Activated naive CD4-positive, alpha-beta T cell (primary cell): ENCODE measurements at regions not wholly inside any gene's neighbourhood (a gene's known extent, or its start where the extent isn't known, plus 50 kb on each side); places are given as distances from the start of the nearest gene placed in this dataset.

Experiments
- DNase-seq, 4 experiments: peaks; one replicate each; lab custom pipeline; 2025; lab: John Stamatoyannopoulos, UW

DNA sequence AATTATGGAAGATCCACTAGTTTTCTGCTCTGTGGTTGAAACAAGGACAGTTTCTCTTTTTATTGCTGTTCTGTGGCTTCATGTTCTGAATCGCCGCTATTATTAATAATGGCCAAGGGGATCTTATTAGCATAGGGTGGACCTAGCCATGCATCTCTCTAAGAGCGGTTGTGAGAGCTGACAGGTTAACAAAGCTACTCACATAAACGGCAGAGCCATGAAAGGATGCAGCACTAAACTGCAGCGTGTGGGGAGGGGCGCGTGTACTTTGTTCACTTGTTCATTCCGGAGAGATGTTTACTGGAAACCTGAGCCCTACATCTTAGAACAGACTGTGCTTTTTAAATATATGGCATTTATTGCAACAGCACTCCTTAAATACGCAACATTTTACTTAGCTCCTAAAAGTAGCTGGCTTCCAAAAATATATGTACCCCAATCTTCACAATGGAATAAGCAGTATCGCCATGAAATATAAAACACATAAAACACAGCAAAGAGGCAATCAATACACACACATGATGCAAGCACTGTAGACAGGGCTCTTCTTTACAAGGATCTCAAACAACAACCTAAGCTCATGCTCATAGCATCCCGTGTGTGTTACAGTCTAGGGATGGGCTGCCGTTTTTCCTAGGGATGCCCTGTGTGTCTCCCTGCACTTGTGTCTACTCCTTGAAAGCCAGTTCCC, 424.6 kb downstream of the MED10 start:
- no peak for DNase-seq

DNA sequence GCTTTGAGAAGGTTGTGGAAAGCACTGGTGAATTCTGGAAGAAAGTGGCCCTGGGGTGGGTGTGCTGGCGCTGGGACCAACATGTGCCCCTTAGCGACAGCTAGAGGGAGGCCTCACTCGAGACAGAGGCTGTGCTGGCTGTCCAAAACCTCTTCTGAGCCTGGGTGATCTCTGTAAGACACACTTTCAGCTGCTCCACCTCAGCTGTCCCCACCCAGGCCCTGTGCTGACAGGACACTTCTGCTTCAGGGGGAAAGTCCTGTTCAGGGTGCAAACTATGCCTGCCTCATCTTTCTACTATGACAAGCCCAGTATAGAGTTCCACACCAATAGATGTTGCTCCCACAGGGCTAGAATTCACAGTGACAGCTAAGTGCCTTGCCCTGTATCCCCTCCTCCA, 426.4 kb downstream of the MED10 start:
- no peak for DNase-seq

GRCh38 chr5:5950658-5951057, 427.7 kb downstream of the MED10 start:
- no peak for DNase-seq

DNA sequence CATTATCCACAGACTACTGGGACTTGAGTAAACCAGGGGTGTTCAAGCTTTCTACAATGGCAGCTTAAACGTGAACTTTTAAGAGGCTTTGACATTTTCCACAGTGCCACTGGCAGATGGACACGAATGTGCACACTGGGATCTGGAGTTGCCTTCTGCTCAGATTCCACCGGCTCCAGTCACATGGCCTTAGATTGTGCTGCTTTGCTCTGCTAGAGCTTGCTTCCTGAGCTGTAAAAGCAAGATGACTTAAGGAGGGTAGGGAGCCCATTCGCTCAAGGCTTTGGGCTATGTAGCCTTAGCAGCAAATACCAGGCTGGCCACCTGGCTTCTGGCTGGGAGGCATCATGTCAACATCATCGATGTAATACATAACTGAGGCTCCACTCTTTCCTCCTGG, 436.9 kb downstream of the MED10 start:
- DNase-seq: no peak

DNA sequence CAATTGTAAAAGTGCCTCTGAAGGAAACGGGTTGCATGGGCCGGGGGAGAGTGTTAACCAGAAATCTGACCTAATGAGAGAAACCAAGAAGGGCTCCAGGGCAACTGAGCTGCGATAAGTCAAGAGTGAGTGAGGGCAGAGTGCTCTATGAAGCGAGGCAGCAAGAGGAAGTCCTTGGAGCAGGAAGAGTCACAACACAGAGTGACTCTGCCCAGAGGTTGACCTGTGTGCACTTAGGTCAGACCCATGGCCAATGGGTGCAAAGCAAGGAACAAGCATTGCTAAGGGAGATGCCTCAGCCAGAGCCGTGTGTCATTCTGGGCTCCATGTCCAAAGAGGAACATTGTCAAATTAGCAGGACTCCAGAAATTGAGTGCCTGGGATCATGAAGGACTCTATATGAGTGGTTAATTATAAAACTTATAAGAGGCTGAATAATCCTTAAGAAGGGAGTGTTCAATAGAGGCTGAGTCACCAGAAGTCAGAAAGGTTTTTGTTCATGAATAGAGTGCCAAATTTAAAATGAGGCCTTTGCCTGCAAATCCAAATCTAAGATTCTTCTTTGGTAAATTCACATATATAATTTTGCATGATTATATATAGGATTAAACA, 438.5 kb downstream of the MED10 start:
- DNase-seq: no peak

DNA sequence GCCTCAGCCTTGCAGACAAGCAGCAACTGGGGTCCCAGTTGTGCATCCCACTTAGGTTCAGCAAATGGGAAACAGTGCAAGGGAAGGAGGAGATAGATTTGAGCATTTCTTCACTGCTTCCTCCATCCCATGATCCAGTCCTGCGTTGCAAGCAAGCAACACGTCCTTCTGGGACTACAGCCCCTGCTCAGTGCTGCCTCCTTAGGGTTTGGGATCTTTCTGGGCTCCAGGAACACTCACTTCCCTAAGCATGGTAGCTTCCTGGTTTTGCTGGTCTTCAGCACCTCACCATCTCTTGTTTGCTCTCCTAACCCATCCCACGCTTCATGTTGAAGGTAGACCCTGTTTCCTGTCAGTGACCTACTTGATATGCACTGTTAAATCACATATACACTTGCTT, 444.7 kb downstream of the MED10 start:
- no peak for DNase-seq

- no peak for DNase-seq
Measured at GRCh38 chr5:5932824-5933223, 445.5 kb downstream of the MED10 start.

GRCh38 chr5:5930561-5930960, 447.8 kb downstream of the MED10 start:
- no peak for DNase-seq

- no peak for DNase-seq
Measured at GRCh38 chr5:5929291-5930020, 448.9 kb downstream of the MED10 start.

GRCh38 chr5:5925191-5925590, 453.2 kb downstream of the MED10 start:
- no peak for DNase-seq

GRCh38 chr5:5919411-5919810, 458.9 kb downstream of the MED10 start:
- DNase-seq: no peak

DNA sequence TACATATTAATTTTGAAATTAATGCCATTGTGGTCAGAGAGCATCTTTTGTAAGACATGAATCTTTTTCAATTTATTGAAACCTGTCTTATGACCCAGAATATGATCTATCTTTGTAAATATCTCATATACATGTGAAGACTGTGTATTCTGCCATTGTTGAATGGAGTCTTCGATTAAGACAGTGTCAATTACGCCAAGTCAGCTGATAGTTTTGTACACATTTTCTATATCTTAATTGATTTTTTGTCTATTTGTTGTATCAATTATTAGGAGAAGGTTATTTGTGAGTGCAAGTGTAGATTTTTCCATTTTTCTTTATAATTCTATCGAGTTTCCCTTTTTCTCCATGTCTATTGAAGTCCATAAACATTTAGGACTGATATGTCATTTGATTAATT, 471.6 kb downstream of the MED10 start:
- DNase-seq: no peak

- no peak for DNase-seq
Measured at GRCh38 chr5:5905186-5905585, 473.2 kb downstream of the MED10 start.

GRCh38 chr5:5904113-5904512, 474.2 kb downstream of the MED10 start:
- DNase-seq: no peak

GRCh38 chr5:5902678-5903646, 475.4 kb downstream of the MED10 start:
- no peak for DNase-seq

DNA sequence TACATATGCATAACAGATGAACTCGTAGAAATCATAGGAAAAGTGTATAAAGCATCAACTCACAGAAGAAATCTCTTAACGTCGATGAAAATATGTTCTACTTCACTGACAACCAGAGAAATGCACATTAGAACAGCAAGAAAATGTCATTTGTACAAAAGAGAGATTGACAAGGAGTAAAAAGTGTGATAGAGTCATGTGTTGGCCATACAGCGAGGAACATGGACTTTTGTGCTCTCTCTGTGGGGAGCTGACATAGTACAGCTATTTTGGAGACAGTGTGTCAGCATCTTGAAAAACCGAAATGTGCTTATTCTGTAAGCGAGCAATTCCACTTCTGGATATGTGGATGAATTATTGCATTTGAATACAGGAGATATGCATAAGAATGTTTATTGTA, 477.9 kb downstream of the ICE1 start:
- DNase-seq: no peak

- DNase-seq: no peak
Measured at GRCh38 chr5:5899716-5900115, 477.2 kb downstream of the ICE1 start.

GRCh38 chr5:5888284-5888683, 465.8 kb downstream of the ICE1 start:
- DNase-seq: no peak

GRCh38 chr5:5887833-5888232, 465.4 kb downstream of the ICE1 start:
- no peak for DNase-seq

GRCh38 chr5:5886812-5887486, 464.5 kb downstream of the ICE1 start:
- DNase-seq: peak in 1 of 4 experiments; percentile 2

- DNase-seq: no peak
Measured at GRCh38 chr5:5886353-5886752, 463.9 kb downstream of the ICE1 start.

DNA sequence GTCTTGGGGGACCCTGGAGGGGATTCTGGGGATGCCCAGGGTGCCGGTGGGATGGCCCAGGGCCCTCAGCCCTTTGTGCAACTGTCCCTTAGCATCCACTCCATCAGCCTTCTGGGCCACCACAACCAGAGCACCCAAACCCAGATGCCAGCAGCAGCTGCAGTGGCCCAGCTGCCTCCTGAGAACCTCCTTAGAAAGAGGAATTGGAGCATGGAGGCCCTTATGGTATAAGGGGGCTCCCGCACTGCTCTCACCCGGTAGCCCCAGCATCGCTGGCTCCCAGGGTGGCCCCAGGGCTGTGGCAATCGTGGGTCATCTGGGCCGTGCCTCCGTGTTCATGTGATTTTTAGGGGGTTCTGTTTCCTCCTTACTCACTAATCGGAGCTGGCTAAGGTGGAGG, 463.3 kb downstream of the ICE1 start:
- DNase-seq: no peak
